RWPE1 (cell line): ENCODE measurements at regions not wholly inside any gene's neighbourhood (a gene's known extent, or its start where the extent isn't known, plus 50 kb on each side); places are given as distances from the start of the nearest gene placed in this dataset.

Source experiments
- CTCF ChIA-PET: fragments of 350-600 bp; sonication (Branson Sonifier 250); formaldehyde crosslinking; extraction: SDS; loops from one replicate; lab custom pipeline; 2021; lab: Yijun Ruan, JAX
- POLR2A ChIA-PET: fragments of 400-600 bp; formaldehyde crosslinking; extraction: SDS; loops from one replicate; lab custom pipeline; 2020; ENCODE audit warnings: antibody characterized with exemption; ENCODE audit not compliant: low non-redundant PET; lab: Yijun Ruan, JAX
- DNase-seq: peaks from one replicate; pipeline ENCODE4 v3.0.0; 2012; ENCODE audit warnings: low spot score
- H3K27ac ChIP-seq: fragments of 450-650 bp; 2 replicates; pipeline ENCODE4 v1.5.1; 2017
- CTCF ChIP-seq: fragments of 450-650 bp; conservative IDR thresholded peaks from 2 replicates; pipeline ENCODE4 v1.5.1; 2017; ENCODE audit warnings: low read depth, mild to moderate bottlenecking

DNA sequence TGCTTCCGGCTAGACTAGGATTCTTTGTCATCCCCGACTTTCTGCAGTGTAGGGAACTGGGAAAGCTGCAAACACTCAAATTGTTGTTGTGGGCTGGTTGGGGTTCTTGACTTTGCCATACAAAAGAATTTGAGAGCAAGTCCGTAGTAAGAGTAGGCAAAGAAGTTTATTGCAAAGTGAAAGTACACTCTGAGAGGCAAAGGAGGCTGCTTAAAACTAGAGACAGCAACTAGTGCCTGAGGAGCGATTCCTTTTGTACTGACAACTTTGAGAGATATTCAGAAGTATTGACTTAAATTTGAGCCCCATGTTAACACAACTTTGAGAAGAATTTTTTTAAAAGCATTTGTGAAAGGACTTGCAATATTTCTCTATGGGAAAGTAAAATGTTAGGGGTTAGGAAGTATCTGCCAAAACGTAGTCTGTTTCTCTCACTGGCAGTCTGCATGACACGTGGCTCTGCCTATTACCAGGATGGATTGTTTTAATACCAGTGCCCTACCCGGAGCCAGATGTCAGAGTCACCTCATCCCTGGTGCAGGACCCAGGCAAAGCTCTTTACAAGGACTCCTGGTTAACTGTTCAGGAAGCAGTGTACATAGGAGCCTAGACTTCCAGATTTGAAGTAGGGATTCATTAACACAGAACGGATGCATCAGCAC, 85.0 kb upstream of the CLPB start:
- no peak overlapping the region for H3K27ac ChIP-seq
- TF ChIP-seq CTCF: no peak
- ChIA-PET CTCF (no interaction called here), POLR2A (no interaction called here)
- DNase-seq: no peak

DNA sequence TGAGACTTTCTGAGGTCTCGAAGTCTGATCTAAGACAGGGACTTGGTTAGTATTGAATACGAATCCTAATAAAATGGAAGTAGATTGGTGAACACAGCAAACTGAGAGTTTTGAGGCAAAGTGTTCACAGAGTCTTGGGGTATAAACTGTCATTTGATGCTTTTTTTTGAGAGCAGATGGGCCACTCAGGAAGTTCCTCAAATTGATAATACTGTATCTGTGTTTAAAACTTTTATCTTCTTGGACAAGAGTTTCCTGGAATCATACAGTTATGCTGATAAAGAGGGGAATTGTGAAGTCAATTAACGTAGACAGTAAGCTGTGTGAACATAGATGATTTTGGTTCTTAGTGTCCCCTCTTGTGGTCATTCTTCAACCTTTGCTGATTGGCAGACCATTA, 80.0 kb upstream of the CLPB start:
- POLR2A ChIA-PET: no interaction called here

GRCh38 chr11:72513411-72513810, 79.1 kb upstream of the CLPB start:
- no peak overlapping the region for H3K27ac ChIP-seq
- CTCF ChIA-PET: interaction anchor here (0.6 kb wide), 1 partner anchor 30 kb away, joined by 3 read pairs; no protein-coding TSS in a partner anchor
- DNase-seq: no peak
- POLR2A ChIA-PET: no interaction called here
- TF ChIP-seq CTCF: no peak

More for the DNA sequence above, 80.0 kb upstream of the CLPB start:
- CTCF ChIA-PET: no interaction called here
- no peak for DNase-seq
- no peak overlapping the region for H3K27ac ChIP-seq
- no peak for TF ChIP-seq CTCF

GRCh38 chr11:72512956-72513355, 78.6 kb upstream of the CLPB start:
- POLR2A ChIA-PET: no interaction called here
- no peak for TF ChIP-seq CTCF
- CTCF ChIA-PET: interaction anchor here (0.6 kb wide), 1 partner anchor 31 kb away, joined by 3 read pairs; no protein-coding TSS in a partner anchor
- no peak for DNase-seq
- H3K27ac ChIP-seq: no peak overlapping the region

- CTCF ChIA-PET: interaction anchor here (0.6 kb wide), 1 partner anchor 248 kb away, joined by 3 read pairs; no protein-coding TSS in a partner anchor
- no peak for DNase-seq
Observed at GRCh38 chr11:72511393-72512047, 77.2 kb upstream of the CLPB start.

GRCh38 chr11:72507050-72507449, 72.7 kb upstream of the CLPB start:
- DNase-seq: no peak
- ChIA-PET CTCF (no interaction called here), POLR2A (no interaction called here)
- no peak overlapping the region for H3K27ac ChIP-seq
- TF ChIP-seq CTCF: no peak

More at GRCh38 chr11:72511393-72512047, 77.2 kb upstream of the CLPB start:
- H3K27ac ChIP-seq: no peak overlapping the region
- POLR2A ChIA-PET: no interaction called here
- TF ChIP-seq CTCF: no peak
